GM19043 (cell line): ENCODE measurements at regions not wholly inside any gene's neighbourhood (a gene's known extent, or its start where the extent isn't known, plus 50 kb on each side); places are given as distances from the start of the nearest gene placed in this dataset.
"Not testable (repeated sequence)": the region's sequence is repeated elsewhere in the genome, so short reads cannot be mapped to it uniquely, and the experiment has no call there.

Experiments
- ATAC-seq: cut with Tn5 transposase; IDR thresholded peaks from one replicate; pipeline ENCODE4 v1.9.1; 2021; ENCODE audit warnings: low read depth; ENCODE audit not compliant: unreplicated experiment

DNA sequence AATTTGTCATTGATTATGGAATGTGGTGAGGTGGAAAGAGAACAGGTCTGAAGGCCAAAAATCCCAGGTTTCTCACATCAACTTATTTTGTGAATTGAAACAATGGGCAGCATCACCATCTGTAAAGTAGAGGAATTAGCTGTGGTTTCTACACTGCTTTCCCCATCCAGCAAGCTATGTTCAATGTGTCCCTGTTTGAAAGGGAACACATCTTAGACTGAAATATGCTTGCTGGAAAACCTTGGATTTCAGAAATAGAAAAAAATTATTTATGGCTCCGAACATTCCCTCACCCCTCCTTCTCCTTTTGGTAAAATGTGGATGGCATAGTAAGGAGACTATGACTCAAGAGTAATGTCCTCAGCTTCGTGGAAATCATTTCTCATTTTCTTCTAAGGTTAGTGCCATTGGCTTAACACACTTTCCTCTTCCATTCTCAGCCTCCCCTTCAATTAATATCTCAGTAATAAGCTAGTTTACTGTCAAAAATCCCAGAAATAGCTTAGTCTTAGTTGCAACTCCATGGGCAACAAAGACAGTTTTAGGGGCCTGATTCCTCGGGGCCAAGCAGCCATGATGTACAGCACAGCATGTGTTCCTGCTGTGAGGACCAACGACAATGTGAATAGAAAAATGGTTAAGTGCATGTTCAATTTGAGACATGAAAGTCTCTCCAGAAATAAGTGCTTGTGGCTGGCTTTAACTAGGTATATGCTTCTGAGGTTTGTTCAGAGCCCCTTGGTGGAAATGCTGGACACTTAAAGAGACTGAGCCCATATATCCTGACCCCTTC lies 205.8 kb upstream of the SLC38A2 start:
- ATAC-seq: no peak

DNA sequence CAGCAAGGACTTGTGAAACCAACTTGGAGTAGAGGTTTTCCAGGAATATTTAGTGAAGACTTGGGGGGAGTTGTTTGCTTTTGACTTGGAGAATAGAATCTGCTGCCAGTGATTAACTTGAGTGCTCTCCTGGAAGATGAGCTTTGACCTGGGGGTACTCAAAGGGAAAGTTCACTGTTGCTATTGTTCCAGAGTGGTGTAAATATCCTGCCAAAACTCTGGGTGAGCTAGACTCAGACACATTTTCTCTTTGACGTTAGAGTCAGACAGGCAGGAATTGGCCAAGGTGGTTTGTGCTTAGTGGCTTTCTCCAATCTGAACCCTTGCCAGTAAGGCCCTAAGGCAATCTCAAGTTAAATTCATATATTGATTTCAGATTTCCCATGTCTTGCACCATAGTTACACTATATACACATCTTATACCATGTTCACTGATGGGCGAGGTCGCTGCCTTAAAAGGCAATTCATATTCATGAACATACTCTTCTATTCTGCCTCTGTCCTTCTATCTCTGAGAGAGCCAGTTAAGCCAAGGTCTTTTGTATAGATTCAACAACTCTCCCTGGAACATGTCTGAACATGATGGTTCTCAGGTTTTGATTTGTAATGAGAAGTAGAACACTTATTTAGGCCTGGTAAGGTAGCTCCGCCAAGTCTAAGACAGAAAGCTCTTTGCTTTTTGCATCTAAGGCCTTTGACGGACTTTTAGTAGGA lies 204.6 kb upstream of the SLC38A2 start:
- ATAC-seq: no peak

DNA sequence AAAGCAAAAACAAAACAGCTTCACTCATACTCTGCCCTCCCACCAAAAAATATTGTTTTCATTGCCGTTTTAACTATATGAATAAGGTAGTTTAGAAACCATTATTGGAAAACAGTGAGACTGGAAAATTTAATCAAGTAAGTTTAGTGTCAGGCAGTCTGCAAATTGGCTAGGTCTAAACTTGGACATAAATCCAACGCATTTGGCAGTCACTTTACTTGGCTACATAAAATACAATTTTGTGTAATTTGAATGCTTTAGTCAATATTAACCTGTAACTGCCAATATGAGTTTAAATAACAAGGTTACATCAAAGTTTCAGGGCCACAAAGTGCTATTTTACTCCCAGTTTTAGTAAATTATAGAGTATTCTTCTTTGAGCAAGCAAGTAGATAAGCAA lies 202.3 kb upstream of the SLC38A2 start:
- no peak for ATAC-seq

DNA sequence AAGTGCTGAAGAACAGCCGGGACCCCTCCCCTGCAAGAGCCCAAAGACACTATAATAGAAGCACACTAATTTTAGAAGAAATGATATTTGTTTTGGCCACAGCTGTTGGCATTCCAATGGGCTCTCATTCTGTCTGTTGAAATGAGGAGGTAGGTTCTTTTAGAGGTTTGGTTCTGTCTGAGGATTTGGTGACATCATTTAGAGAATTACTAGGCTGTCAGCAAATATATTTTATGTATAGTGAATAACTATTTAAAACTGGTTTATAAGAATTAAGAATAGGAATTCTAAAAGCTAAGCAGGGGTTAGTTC lies 200.7 kb upstream of the SLC38A2 start:
- no peak for ATAC-seq

DNA sequence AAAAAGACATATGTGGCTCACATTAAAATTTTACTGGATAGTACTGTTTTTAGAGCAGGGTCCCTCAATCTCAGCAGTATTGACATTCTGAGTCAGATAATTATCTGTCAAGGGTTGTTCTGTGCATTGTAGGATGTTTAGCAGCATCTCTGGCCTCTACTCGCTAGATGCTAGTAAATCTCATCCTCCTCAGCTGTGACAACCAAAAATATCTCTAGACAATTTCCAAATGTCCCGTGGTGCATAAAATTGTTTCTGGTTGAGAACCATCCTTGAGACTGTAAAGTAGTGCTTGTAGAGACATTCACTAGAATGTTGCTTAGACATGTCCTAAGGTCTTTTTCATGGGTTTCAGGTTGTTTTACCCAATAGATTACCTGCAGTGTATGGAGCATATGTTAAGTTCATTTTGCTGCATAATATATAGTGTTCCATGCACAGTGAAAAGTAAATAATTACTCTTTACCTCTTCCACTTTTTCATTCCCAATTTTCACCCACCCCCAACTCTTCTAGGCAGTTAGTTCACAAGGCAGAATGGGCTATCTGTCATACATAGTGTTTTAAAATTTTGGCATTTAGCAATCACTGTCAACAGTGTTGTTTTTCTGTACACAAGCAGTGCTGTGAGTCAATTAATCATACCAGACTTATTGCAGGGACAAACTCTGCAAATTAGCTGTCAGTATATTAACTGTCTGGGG lies 200.2 kb upstream of the SLC38A2 start:
- ATAC-seq: no peak

DNA sequence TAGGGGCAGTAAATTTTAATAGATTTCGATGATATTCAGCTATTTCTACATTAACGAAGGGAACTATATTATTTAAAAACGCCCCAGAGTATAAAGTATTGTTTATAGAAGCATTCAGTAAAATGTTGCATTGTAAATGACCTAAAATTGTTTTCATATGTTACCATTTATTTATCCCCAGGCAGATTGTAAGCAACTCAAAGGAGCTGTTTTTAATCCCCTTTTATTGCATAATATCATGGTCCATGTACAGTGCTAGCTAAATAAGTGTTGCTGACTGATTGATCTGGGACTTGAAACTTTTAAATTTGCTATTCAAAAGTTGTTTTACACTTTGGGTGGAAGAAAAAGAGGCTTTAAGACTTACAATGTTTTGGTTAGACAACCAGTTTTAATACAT lies 199.0 kb upstream of the SLC38A2 start:
- no peak for ATAC-seq

DNA sequence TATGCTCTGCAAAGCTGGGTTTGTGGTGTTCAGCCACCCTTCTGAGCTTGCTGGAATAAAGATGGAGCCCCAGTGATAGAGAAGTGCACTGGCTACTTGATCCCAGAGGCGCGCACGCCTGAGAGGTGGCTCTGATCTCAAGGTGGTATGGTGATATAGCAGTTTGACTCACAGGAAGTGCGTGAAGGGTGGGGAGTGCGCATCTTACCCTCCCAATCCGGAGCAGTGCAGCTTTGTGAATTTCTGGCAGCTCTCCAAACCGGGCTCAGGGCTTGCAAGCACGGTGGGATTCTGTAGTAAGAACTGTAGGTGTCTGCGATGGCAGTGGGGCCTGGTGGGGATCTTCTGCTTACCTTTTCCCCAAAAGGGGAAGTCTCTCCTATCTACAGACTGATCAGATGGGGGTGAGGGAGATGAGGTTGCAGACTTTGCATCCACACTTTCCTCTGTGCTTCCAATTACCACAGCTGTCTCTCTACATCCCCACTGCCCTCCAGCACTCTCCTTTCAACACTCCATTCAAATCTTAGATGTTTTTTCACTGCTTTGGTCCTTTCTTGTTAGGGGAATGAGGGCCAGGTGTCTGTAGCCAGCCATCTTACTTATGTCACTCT lies 197.4 kb upstream of the SLC38A2 start:
- ATAC-seq: no peak

DNA sequence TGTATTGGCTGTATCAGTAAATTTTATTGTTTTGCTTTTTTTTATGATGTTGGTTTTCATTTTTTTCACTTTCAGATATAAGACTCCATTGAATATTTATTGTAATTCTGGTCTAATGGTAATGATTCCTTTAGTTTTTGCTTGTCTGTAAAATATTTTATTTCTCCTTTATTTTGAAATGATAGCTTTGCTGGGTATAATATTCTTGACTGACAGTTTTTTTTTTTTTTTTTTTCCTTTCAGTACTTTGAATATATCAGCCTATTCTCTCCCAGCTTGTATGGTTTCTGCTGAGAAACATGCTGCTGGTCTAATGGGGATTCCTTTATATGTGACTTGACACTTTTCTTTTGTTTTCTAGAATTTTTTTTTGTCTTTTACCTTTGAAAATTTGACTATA lies 195.1 kb upstream of the SLC38A2 start:
- ATAC-seq: no peak

DNA sequence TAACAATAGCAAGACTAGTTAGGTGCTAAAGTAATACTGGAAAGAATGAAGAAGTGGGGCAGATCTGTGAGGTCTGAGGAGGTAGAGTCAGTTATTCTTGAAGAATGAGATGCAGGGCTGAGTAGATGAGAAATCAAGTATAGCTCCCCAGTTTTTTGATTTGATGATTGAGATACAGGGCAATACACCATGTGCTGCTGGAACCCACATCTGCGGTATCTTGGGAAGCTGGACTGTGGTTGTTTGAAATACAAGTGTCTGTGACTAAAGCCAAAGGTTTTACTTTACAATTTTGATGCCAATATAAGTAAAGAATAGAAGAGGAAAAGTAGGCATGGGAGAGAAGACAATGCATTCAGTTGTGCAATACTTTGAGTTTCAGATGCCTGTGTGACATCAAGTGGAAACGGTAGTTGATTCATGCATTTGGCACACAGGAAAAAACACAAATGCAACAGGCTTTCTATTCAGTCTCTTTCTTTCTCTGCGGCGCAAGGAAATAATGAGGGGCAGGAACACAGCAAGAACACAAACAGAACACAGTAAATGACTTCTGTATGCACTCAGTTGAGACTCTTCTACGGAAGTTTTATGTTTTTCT lies 190.2 kb upstream of the SLC38A2 start:
- ATAC-seq: no peak

DNA sequence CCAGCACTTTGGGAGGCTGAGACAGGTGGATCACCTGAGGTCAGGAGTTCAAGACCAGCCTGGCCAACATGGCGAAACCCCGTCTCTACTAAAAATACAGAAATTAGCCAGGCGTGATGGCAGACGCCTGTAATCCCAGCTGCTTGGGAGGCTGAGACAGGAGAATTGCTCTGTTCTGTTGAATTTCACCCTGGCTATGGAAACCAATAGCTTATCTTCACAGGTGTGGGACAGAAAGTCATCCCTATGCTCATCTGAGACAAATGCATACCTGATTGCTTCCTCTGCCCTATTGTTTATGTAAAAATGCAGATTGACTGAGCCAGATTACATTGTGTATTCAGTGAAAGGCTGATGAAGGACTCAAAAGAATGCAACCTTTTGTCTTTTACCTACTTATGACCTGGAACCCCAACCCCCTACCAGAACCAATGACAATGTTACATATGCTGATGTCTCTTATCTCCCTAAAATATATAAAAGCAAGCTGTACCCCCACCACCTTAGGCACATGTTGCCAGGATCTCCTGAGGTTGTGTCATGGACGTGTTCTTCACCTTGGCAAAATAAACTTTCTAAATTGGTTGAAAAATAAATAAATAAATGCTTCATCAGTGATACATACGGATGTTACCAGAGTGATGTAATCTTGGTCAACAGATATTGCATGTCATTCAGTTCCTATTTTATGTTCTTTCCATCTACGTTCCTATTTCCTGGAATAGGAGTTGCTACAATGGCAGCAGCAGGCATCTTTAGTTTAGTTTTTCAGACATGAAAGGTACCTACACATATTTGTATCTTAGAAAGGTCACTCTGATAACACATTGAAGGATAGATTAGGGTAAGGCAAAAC lies 189.4 kb upstream of the SLC38A2 start:
- ATAC-seq: not testable (repeated sequence)

DNA sequence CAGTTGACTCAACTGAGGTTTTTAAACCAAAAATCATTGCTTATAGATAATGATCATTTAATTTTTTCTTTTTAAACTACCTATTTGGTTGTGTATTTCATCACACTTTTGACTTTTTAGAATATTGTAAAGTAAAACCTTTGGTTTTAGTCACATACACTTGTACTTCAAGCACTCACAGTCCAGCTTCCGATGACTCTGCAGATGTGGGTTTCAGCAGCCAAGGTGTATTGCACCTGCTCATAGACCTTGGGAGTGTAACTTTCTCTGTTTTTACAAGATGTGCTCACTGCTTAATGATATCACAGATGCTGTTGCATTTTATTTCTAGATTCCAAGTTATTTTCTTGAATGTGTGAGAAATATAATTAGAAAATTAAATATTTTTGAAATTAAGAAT lies 188.3 kb upstream of the SLC38A2 start:
- ATAC-seq: no peak

DNA sequence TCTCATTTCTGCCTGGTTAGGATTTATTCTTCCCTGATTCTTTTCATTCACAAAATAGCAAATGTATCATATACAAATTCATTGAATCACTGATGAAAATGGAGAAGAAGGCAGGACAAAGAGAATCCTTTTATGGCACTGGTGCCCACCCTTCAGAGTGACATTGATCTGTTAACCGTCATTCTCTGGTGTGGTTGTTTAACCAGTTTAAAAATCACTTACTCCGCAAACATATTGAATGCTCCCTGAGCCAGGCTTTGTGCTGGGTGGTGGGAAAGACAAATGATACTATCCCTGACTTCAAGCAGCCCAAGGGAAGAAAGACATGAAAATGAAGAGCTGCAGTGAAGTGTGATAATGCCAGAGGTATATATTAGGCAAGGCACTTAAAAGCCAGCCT lies 187.5 kb upstream of the SLC38A2 start:
- no peak for ATAC-seq

DNA sequence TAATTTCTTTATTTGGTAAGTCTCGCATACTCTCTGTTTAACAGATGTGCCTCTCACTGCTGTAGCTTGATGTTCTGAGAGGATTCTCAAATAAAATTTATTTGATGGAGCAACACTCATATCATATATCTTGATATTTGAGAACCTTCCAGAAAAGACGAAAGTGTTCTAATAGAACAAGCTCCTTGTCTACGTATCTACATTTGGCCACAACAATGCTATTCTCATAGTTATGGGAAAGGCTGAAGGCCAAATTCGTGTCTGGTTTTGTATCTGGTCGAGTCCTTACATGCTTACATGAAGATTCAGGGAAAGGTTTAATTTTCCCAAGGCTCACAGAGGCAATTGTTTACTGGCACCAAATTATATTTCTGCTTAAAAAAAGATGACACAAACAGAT lies 186.7 kb upstream of the SLC38A2 start:
- no peak for ATAC-seq

DNA sequence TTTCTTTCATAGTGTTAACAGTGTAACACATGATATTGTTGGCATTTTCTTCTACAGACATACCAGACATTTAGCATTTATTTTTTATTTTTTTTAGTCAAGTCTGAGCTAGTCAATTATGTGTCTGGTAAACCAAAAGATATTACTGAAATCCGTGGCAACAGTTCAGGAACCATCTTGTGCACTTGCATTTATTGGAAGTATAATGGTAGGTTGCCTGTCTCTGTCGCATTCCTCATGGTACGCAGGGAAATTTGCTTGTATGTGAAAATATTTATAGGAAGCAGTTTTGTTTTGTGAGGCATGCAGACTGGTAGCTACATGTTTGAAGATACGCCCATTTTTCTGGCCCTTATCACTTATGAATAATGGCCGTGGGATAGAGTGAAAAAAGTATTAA lies 186.1 kb upstream of the SLC38A2 start:
- no peak for ATAC-seq

DNA sequence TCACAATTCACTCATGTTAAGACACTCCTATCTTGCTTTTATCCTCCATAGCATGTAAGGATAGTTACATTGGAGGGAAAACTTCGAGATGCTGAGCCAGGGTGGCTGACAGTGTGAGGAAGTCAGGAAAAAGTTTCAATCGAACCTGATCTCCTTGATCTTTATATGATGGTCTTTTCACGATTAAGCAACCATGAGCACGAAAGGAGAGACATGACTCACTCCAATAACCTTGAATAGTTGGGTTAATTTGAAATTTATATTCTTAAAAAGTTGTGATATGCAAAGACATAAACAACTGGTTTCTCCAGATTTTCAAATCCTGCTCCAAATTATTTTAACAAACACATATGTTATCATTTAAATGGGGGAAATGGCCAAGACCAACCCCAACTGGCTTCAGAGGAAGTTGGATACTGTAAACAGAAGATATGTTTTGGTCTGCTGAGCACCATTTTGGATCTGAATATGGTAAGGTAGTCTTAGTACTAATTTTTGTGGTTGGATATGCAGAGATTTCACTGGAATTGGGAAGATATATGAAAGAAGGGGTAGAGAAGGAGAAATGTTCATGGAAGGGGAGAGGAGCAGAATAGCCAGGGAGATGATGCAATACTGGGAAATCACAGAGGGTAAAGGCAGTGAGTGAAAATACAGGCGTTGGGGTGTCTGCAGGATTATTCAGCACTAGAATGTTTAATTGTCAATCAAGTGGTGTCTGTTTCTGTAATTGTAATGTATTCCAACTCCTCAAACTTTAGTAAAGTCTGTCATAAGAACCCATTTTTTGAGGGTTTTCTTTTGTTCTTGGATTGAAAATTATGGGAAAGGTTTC lies 185.2 kb upstream of the SLC38A2 start:
- no peak for ATAC-seq

DNA sequence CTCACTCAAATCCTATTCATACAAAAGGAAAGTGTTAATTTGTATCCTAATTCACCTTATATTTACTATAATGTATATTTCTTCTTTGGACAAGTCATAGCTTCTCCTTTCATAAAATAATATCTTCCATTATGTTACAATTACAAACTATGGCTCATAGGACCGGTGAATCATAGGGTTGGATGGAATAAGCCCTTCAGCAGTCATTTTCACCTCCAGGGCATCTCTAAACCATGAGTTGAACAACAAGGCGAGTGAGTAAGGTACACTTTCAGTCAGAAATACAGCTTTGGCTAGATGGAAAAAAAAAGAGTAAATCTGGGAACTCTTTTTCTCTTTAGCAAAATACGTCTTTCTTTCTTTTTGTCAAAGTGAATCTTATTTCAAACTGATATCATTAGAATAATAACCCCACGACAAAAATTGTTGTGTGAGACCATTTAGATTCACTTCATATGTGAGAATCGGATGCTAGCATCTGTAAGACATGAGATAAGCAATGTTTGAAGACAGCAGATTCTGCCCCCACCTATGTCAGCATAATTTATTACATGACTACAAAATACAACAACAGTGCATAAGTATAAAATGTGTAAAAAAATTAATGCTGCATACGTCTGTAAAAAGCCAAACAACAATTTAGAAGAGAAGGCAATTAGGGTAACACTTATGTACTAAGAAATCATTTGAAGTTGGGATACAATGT lies 184.4 kb upstream of the SLC38A2 start:
- no peak for ATAC-seq

DNA sequence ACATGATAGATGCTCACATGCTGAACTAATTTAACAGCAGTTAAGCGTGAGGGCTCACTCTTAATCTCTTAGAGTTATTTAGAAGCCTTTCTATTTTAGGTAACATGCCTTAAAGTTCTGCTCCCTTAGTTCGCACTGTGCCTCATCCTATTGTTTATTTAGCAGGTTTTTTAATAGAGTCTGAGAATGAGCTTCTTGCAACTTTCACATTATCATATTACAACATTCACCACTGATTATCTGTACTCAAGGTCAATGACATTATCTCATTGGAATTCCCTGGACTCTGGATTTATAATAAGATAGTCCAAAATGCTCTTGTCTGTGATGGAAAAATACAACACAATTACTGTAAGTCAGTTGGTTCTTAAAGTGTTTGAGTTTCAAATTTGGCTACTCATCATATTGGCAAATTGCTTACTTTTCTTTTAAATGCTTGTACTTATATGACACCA lies 183.6 kb upstream of the SLC38A2 start:
- ATAC-seq: no peak

DNA sequence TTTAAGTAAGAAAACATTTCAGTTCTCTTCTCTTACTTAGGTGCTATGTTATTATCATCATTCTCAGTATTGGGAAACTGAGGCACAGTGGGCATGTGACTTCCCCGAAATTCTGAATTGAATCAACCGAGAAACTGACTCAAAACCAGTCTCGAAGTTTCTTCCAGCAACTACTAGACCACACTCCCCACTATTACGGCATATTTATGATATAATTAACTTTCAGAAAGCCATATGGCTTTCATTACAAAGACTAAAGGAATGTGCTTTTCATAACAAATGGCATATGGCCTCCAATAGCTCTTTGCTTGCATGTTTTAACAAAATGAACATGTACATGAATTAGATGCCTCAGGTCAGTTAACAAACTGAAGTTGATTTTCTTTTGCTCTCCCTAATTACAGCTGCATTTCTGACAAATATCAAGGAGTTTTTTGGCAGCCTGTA lies 182.9 kb upstream of the SLC38A2 start:
- ATAC-seq: no peak
